ENCODE measurements at regions not wholly inside any gene's neighbourhood (a gene's known extent, or its start where the extent isn't known, plus 50 kb on each side); places are given as distances from the start of the nearest gene placed in this dataset.
"Not testable (repeated sequence)": the region's sequence is repeated elsewhere in the genome, so short reads cannot be mapped to it uniquely, and the experiment has no call there.

- Histone ChIP-seq H3K4me3 (no peak overlapping the region), H3K27ac (no peak overlapping the region), H3K9me3 (no peaks in the 10 kb centered on the region), H3K36me3 (no peaks in the 10 kb centered on the region), H3K27me3 (no peaks in the 10 kb centered on the region), H3K4me1 (no peaks in the 10 kb centered on the region)
- in situ Hi-C loops (cut with MboI; ENCODE audit: low sequenced_read_pairs in 4 of 4) (no loop called here), intact Hi-C loops (cut with DNase I; ENCODE audit: low total_unique reads) (no loop called here)
- ATAC-seq (no peak), DNase-seq (no peak)
- TF ChIP-seq POLR2A (IDR thresholded peaks at IDR 0.05) (no peak), CTCF (IDR thresholded peaks at IDR 0.05 in 4 of 5, conservative IDR thresholded peaks at IDR 0.05 in 1 of 5) (no peak)
Measured at GRCh38 chr7:119026391-119026790, 801.9 kb downstream of the ANKRD7 start.

GRCh38 chr7:119028736-119029135, 804.2 kb downstream of the ANKRD7 start:
- no peak overlapping the region for H3K4me3 ChIP-seq
- DNase-seq (no peak), ATAC-seq (no peak)
- H3K36me3 ChIP-seq = no peaks in the 10 kb centered on the region
- intact Hi-C loops (cut with DNase I; ENCODE audit: low total_unique reads) (no loop called here), in situ Hi-C loops (cut with MboI; ENCODE audit: low sequenced_read_pairs in 4 of 4) (no loop called here)
- H3K27me3 ChIP-seq = no peaks in the 10 kb centered on the region
- TF ChIP-seq CTCF (IDR thresholded peaks at IDR 0.05 in 4 of 5, conservative IDR thresholded peaks at IDR 0.05 in 1 of 5) = no peak
- no peak for TF ChIP-seq POLR2A (IDR thresholded peaks at IDR 0.05)
- H3K9me3 ChIP-seq = no peaks in the 10 kb centered on the region
- H3K4me1 ChIP-seq = no peaks in the 10 kb centered on the region
- no peak overlapping the region for H3K27ac ChIP-seq

GRCh38 chr7:119032136-119032535, 807.6 kb downstream of the ANKRD7 start:
- H3K9me3 ChIP-seq; H3K4me1 ChIP-seq; in situ Hi-C loops (cut with MboI; ENCODE audit: low sequenced_read_pairs in 4 of 4); DNase-seq; H3K36me3 ChIP-seq; H3K4me3 ChIP-seq; H3K27ac ChIP-seq; ATAC-seq; H3K27me3 ChIP-seq; intact Hi-C loops (cut with DNase I; ENCODE audit: low total_unique reads): not testable (repeated sequence)

- ATAC-seq (no peak), DNase-seq (no peak)
- no peak overlapping the region for H3K27ac ChIP-seq
- in situ Hi-C loops (cut with MboI; ENCODE audit: low sequenced_read_pairs in 4 of 4) = no loop called here
- H3K27me3 ChIP-seq = no peaks in the 10 kb centered on the region
- H3K4me1 ChIP-seq = no peaks in the 10 kb centered on the region
- no peak for TF ChIP-seq CTCF (IDR thresholded peaks at IDR 0.05 in 4 of 5, conservative IDR thresholded peaks at IDR 0.05 in 1 of 5)
- TF ChIP-seq POLR2A (IDR thresholded peaks at IDR 0.05) = no peak
- no peak overlapping the region for H3K4me3 ChIP-seq
- intact Hi-C loops (cut with DNase I; ENCODE audit: low total_unique reads) = no loop called here
- H3K9me3 ChIP-seq = no peaks in the 10 kb centered on the region
- H3K36me3 ChIP-seq = no peaks in the 10 kb centered on the region
Measured at GRCh38 chr7:119033641-119034040, 809.1 kb downstream of the ANKRD7 start.

- Histone ChIP-seq H3K4me3 (no peak overlapping the region), H3K27me3 (no peaks in the 10 kb centered on the region), H3K9me3 (no peaks in the 10 kb centered on the region), H3K36me3 (no peaks in the 10 kb centered on the region), H3K27ac (no peak overlapping the region), H3K4me1 (no peaks in the 10 kb centered on the region)
- TF ChIP-seq CTCF (IDR thresholded peaks at IDR 0.05 in 4 of 5, conservative IDR thresholded peaks at IDR 0.05 in 1 of 5) = no peak
- no peak for TF ChIP-seq POLR2A (IDR thresholded peaks at IDR 0.05)
- ATAC-seq (no peak), DNase-seq (no peak)
- in situ Hi-C loops (cut with MboI; ENCODE audit: low sequenced_read_pairs in 4 of 4) (no loop called here), intact Hi-C loops (cut with DNase I; ENCODE audit: low total_unique reads) (no loop called here)
Measured at GRCh38 chr7:119037941-119038340, 813.4 kb downstream of the ANKRD7 start.

Measured in gastrocnemius medialis (tissue), 4 donors.